Right ventricle myocardium superior (tissue), 1 donor: ENCODE measurements at regions not wholly inside any gene's neighbourhood (a gene's known extent, or its start where the extent isn't known, plus 50 kb on each side); places are given as distances from the start of the nearest gene placed in this dataset.
"Not testable (repeated sequence)": the region's sequence is repeated elsewhere in the genome, so short reads cannot be mapped to it uniquely, and the experiment has no call there.

Experiments
- ATAC-seq: fragments of 200-7000 bp; cut with Tn5 transposase; one replicate; pipeline ENCODE4 v1.9.1; 2020; ENCODE audit warnings: mild to moderate bottlenecking; ENCODE audit not compliant: poor library complexity
- DNase-seq: peaks from one replicate; pipeline ENCODE4 v3.0.0-alpha.2; 2020
- intact Hi-C: fragments of 100-400 bp; cut with DNase I; formaldehyde crosslinking; loops from one replicate; pipeline ENCODE4 v1.11.2; 2022
- donor health status: DM: no; HTN: yes; CAD: no; lungs with severe emphysema.

- no peak for DNase-seq
- intact Hi-C loops = no loop called here
- peak; percentile 64 for ATAC-seq
Measured at GRCh38 chr6:105872249-105872648, 213.9 kb upstream of the PRDM1 start.

GRCh38 chr6:105871542-105871941 is 214.6 kb upstream of the PRDM1 start:
- DNase-seq = no peak
- intact Hi-C loops = no loop called here
- ATAC-seq = no peak

- ATAC-seq = no peak
- DNase-seq = no peak
- intact Hi-C loops = no loop called here
Measured at GRCh38 chr6:105869835-105870440, 216.2 kb upstream of the PRDM1 start.

GRCh38 chr6:105868823-105869460 is 217.2 kb upstream of the PRDM1 start:
- intact Hi-C loops = no loop called here
- DNase-seq (no peak), ATAC-seq (no peak)

- intact Hi-C loops = no loop called here
- ATAC-seq = no peak
- DNase-seq = no peak
Measured at GRCh38 chr6:105867821-105868220, 218.3 kb upstream of the PRDM1 start.

- intact Hi-C loops = no loop called here
- DNase-seq (no peak), ATAC-seq (peak; percentile 36)
Measured at GRCh38 chr6:105867277-105867676, 218.9 kb upstream of the PRDM1 start.

- DNase-seq (no peak), ATAC-seq (no peak)
- intact Hi-C loops = no loop called here
Measured at GRCh38 chr6:105862936-105863607, 223.1 kb upstream of the PRDM1 start.

- ATAC-seq, DNase-seq, intact Hi-C loops: not testable (repeated sequence)
Measured at GRCh38 chr6:105860927-105861326, 225.2 kb upstream of the PRDM1 start.

- DNase-seq = no peak
- no peak for ATAC-seq
Measured at GRCh38 chr6:105859457-105859856, 226.7 kb upstream of the PRDM1 start.

GRCh38 chr6:105858639-105859038 is 227.5 kb upstream of the PRDM1 start:
- ATAC-seq, DNase-seq, intact Hi-C loops: not testable (repeated sequence)

More at GRCh38 chr6:105859457-105859856, 226.7 kb upstream of the PRDM1 start:
- intact Hi-C loops = no loop called here

GRCh38 chr6:105855433-105855832 is 230.7 kb upstream of the PRDM1 start:
- DNase-seq = no peak
- intact Hi-C loops = no loop called here
- no peak for ATAC-seq

GRCh38 chr6:105853979-105854378 is 232.2 kb upstream of the PRDM1 start:
- ATAC-seq, intact Hi-C loops, DNase-seq: not testable (repeated sequence)

- no peak for ATAC-seq
- intact Hi-C loops = no loop called here
- DNase-seq = no peak
Measured at GRCh38 chr6:105851606-105852005, 234.5 kb upstream of the PRDM1 start.

- ATAC-seq (peak; percentile 69), DNase-seq (no peak)
- intact Hi-C loops = no loop called here
Measured at GRCh38 chr6:105851113-105851580, 235.0 kb upstream of the PRDM1 start.

- DNase-seq (no peak), ATAC-seq (peak; percentile 34)
- intact Hi-C loops = no loop called here
Measured at GRCh38 chr6:105850261-105851112, 235.6 kb upstream of the PRDM1 start.

- intact Hi-C loops = no loop called here
- ATAC-seq = no peak
- no peak for DNase-seq
Measured at GRCh38 chr6:105849746-105850145, 236.4 kb upstream of the PRDM1 start.

GRCh38 chr6:105847433-105847832 is 238.7 kb upstream of the PRDM1 start:
- no peak for ATAC-seq
- intact Hi-C loops = no loop called here
- no peak for DNase-seq

- DNase-seq = peak; percentile 77
- ATAC-seq = peak; percentile 79
- intact Hi-C loops = no loop called here
Measured at GRCh38 chr6:105844275-105844883, 241.8 kb upstream of the PRDM1 start.

GRCh38 chr6:105839266-105839665 is 246.9 kb upstream of the PRDM1 start:
- ATAC-seq (no peak), DNase-seq (no peak)
- intact Hi-C loops = no loop called here
